OCI-M1 (cell line): ENCODE measurements at regions not wholly inside any gene's neighbourhood (a gene's known extent, or its start where the extent isn't known, plus 50 kb on each side); places are given as distances from the start of the nearest gene placed in this dataset.
"Not testable (repeated sequence)": the region's sequence is repeated elsewhere in the genome, so short reads cannot be mapped to it uniquely, and the experiment has no call there.

Experiments used
- DNase-seq: peaks from one replicate; lab custom pipeline; 2025; lab: John Stamatoyannopoulos, UW

- DNase-seq: no peak
These were observed 488.9 kb upstream of the JARID2 start for GRCh38 chr6:14757014-14757413.

- DNase-seq: no peak
These were observed 488.5 kb upstream of the JARID2 start for GRCh38 chr6:14757418-14757817.

GRCh38 chr6:14758421-14759081 is 487.3 kb upstream of the JARID2 start:
- no peak for DNase-seq

GRCh38 chr6:14759976-14760672 is 485.7 kb upstream of the JARID2 start:
- DNase-seq: no peak

DNA sequence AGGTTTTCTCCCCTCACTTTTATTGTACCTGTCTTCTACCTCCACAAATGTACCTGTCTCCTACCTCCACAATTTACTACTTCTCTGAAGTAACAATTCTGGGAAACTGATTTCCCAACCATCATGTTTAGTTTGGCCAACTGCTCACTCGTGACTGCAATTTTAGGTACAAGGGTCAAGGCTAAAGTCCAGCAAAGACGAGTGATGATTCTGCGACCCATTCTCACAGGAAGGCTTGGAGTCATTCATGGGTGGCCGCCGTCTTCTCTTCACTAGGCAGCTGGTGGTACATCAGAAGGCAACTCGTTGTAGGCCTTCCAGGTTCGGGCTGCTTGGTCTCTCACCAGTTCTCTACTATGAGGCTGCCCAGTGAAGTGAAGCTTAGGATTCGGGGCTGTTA is 483.8 kb upstream of the JARID2 start:
- DNase-seq: no peak

GRCh38 chr6:14763139-14763538 is 482.7 kb upstream of the JARID2 start:
- no peak for DNase-seq

DNA sequence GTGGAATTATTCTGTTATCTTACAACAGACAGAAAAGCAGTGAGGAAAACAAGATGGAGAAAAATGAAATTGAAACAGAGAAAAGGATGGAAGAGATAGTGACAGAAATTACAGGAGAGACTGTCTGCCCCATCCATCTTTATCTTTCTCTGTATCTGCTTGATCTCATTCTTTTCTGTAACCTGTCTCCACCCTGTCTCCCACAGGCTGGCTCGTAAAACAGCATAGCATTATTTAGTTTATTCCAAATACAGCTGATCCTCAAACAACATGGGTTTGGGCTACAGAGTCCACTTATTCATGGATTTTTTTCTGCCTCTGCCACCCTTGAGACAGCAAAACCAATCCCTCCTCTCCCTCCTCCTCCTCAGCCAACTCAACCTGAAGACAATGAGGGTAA is 482.3 kb upstream of the JARID2 start:
- no peak for DNase-seq

DNA sequence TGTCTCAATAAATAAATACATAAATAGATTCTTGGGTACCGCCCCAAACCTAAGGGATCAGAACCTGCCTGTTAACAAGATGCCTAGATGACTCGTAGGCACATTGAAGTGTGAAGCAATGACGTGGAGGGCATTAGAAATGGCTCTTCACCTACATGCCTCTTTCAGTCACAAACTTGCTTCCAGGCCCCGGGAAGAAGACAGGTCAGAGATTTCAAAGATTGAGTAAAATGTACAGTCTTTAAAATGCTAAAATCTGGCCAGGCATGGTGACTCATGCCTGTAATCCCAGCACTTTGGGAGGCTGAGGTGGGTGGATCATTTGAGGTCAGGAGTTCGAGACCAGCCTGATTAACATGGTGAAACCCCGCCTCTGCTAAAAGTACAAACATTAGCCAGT is 480.8 kb upstream of the JARID2 start:
- no peak for DNase-seq

DNA sequence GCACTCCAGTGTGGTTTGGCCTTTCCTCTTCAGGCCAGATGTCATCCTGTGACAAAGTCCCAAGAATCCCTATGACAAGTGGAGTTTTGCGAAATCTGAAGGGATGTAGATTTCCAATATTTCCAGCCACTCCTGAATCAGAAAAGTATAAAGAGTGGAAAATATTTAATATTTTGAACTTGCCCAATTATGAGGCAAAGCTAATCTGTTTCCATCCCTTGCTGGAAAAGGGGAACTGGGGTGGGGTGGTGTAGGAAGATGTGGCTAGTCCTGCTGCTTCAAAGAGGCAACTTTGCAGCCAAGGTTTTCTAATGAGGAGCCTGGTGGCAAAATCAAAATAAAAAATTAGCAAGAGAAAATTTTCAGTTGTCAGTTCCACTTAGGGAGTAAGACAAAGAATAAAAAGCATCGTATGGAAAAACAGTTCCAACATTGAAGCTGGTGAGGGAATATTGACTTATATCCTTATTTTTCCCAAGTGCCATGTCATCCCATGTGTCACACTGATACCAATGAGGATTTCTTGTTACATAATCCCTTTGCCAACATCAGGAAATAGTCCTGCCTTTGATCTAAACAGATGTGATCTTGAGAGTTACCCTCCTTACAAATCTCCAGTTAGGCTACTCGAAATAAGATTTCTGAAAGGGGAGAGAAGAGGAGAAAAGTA is 480.0 kb upstream of the JARID2 start:
- DNase-seq: peak; percentile 23

DNA sequence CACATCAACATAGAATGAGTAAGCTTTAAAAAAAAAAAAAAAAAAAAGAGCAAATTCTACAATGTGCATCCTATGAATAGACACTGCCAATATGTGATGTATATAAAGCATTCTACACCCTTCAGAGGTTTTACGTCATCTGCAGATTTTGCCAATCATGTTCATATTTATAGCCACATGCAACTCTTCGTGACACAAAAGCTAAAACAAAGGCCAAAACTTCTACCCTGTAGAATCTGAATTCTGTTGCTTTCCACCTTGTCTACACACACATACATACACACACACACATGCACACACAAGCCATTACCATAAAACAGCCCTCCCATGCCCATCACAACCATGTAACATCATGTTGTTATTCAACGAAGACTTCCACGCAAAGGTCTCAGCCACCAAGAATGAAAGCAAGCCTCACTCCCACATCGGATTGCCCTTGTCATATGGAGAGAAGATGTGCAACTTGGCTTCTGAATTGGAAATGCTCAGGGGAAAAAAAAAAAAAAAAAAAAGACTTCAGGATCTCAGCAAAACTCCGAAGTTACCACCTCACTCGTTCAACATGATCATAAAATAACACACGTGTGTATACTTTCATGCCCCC is 479.4 kb upstream of the JARID2 start:
- no peak for DNase-seq

DNA sequence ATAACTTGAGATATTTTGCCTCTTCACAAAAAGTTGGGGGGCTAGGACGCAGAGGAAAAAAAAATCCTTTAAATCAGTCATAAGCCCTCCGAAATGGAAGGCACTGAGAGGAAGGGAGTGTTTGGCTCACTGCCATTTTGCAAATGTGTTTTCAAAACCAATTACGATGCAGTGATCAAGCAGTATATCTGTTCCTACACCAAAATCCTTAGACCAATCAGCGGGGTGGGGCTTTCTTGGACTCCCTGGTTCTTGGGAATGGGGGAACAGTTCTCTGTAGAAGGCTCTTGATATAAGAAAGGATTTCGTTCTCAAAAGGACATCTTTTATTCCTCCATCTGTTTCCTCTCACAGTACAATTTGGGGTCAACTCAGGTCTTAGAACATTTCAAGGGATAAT is 478.6 kb upstream of the JARID2 start:
- DNase-seq: no peak

GRCh38 chr6:14770040-14770439 is 475.8 kb upstream of the JARID2 start:
- no peak for DNase-seq

DNA sequence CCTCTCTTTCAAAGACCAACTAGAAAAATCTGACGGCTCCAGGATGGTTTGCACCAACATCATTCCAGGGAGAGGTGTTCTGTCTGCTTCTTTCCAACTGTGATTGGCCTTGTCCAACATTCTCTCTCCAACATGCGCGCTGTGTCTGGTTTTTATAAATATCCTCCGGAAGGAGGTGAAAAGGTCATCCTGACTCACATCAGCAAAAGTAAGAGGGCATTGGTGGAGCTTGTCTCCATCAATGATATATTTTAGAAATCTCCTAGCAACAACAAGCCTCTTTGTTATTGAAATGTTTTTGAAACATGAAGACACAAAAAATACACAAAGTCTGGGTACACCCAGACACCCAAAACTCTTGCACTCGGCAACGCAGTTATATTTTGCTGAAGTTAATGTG is 475.3 kb upstream of the JARID2 start:
- DNase-seq: no peak

DNA sequence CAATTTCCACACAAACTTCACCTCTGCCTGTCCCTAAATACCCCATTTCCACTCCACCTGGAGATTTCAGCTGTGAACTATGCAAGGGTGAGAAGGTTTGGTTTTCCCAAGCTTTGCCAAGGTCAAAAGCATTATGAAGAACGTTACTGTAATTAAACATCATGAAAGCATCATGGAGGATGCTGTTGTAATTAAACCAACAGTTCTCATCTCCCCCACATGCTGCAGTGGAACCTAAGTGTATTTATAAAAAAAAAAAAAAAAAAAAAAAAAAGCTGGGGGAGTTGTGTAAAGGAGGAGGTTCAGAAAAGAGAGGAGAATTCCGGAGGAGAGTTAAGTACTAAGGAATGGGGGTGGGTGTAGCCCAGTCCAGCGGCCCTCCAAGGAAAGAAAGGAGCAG is 474.9 kb upstream of the JARID2 start:
- DNase-seq: no peak

GRCh38 chr6:14772188-14772587 is 473.7 kb upstream of the JARID2 start:
- DNase-seq: no peak

DNA sequence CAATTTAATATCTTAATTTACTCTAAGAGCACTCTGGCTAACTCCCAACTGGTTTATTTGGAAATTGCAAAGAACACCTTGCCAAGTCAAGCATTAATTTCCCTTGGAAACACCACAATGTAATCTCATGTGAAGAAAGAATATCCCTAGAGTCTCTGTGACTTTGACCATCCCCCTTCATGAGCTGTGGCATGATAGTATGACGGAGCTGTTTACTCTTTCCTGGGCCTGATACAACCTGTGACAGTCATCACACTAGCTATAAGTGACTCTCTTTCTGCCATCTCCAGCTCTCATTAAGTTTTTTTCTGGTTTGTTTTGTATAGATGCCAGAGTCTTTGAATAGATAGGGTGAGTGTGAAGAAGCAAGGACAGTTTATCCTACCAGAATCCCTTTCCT is 470.3 kb upstream of the JARID2 start:
- DNase-seq: no peak

DNA sequence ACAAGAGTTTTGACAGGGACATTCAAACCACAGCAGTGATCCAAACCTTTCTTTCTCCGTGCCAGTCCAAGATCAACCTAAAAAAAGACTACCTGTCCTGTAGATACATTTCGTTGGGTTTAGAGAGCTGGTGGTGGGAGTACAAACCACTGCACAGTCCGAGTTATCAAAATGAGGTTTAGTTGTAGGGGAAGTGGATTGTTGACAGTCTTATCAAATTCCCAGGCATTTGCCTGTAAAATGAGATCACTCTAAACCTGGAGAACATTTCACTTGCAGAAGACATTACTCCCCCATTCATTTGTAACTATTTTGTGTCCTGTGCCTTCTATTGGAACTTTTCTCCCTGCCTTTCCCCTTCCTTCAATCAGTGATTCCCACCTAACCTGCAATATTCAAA is 469.6 kb upstream of the JARID2 start:
- DNase-seq: no peak

GRCh38 chr6:14781772-14782525 is 463.9 kb upstream of the JARID2 start:
- no peak for DNase-seq

DNA sequence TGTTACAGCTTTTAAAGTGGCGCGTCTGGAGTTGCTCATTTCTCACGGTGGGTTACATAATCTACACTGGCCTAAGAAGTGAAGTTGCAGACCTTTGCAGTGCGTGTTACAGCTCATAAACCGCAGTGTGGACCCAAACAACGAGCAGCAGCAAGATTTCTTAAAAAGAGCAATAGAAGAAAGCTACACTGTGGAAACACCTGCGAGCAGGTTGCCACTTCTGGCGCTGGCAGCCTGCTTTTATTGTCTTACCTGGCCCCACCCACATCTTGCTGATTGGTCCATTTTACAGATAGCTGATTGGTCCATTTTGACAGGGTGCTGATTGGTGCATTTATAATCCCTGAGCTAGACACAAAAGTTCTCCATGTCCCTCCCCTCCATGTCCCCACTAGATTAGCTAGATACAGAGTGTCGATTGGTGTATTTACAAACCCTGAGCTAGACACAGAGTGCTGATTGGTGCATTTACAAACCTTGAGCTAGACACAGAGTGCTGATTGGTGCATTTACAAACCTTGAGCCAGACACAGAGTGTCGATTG is 462.9 kb upstream of the JARID2 start:
- not testable (repeated sequence) for DNase-seq

- no peak for DNase-seq
These were observed 462.3 kb upstream of the JARID2 start for GRCh38 chr6:14783594-14783993.

DNA sequence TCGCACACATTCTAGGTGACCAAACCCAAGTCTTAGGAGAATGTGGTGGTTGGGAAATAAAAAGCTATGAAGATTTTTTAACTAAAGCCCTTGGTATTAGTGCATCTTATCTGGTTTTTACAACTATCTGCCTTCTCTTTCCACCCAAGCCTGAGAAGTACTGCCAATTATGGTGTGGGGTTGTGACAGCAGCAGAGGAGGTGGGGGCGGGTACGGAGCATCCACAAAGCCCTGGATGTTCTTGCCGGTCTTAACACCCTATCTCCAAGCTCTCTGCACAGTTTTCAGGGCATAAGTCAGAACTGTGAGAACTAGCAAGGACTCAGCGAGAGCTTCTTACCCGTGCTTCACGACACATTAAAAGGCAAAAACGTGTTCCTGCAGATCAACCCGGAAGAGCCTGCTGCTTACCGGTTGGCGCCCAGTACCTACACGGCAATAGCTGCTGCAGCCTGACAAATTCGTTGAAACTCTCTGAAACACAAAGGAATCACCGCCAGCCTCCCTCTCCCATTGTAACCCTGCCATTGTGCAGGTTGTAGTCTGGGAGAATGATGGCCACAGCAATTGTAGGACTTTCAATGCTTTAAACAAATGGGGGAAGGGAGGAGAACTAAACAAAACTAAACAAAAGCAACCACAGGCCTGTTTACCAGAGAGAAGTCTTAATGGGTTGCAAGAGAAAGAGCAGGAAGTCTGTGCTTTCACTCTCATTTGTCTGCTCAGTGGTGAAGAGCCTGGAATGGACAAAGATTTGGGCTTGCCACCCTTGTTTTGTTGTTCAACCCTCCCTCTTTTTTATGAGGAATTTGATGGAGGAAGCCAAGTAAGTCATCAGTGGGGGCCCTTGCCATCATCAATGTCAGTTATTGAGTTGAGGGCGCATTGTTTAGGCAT is 461.0 kb upstream of the JARID2 start:
- DNase-seq: no peak
